ENCODE measurements at regions not wholly inside any gene's neighbourhood (a gene's known extent, or its start where the extent isn't known, plus 50 kb on each side); places are given as distances from the start of the nearest gene placed in this dataset.

GRCh38 chr6:14379568-14379967 lies 262.0 kb downstream of the CD83 start:
- TF ChIP-seq CTCF (tag by site-specific recombination; IDR thresholded peaks at IDR 0.05) (no peak), MYNN (tag by site-specific recombination; IDR thresholded peaks at IDR 0.05; ENCODE audit: borderline replicate concordance) (no peak), ZSCAN5A (tag by site-specific recombination; IDR thresholded peaks at IDR 0.05) (no peak), ZNF211 (tag by site-specific recombination; IDR thresholded peaks at IDR 0.05; ENCODE audit: low read depth) (no peak), ZNF350 (tag by site-specific recombination; IDR thresholded peaks at IDR 0.05) (no peak), ZNF221 (tag by site-specific recombination; IDR thresholded peaks at IDR 0.05; ENCODE audit: borderline replicate concordance) (no peak)
